ENCODE measurements at regions not wholly inside any gene's neighbourhood (a gene's known extent, or its start where the extent isn't known, plus 50 kb on each side); places are given as distances from the start of the nearest gene placed in this dataset.

- TF ChIP-seq POLR2A (IDR thresholded peaks at IDR 0.05) (no peak), CTCF (IDR thresholded peaks at IDR 0.05) (no peak)
These were observed 366.7 kb upstream of the MAP3K7 start for GRCh38 chr6:90953405-90954161.
